ENCODE measurements at regions not wholly inside any gene's neighbourhood (a gene's known extent, or its start where the extent isn't known, plus 50 kb on each side); places are given as distances from the start of the nearest gene placed in this dataset.
"Not testable (repeated sequence)": the region's sequence is repeated elsewhere in the genome, so short reads cannot be mapped to it uniquely, and the experiment has no call there.

DNA sequence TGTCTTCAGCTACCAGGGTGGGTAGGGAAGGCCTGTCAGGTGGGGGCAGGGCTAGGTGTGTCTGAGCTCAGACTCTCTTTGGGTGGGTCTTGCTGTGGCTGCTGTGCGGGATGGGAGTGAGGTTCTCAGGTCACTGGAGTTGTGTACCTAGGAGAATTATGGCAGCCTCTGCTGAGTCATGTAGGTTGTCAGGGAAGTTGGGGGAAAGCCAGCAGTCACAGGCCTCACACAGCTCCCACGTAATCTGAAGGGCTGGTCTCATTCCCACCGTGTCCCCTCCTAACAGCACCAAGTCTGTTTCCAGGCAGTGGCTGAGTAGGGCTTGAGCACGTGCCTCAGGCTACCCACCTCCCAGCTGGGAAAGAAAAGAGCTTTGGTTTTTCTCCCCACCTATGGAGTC is 67.0 kb downstream of the CHCHD4 start:
- Histone ChIP-seq H3K4me3 (ENCODE audit: insufficient read length, low read depth) (no peak overlapping the region), H3K4me1 (ENCODE audit: insufficient read depth, insufficient read length) (no peaks in the 10 kb centered on the region), H3K9ac (ENCODE audit: insufficient read length, low read depth) (no peak overlapping the region), H3K9me3 (ENCODE audit: insufficient read depth, low read length) (no peaks in the 10 kb centered on the region), H3K27me3 (ENCODE audit: insufficient read depth, insufficient read length) (no peaks in the 10 kb centered on the region), H3K36me3 (ENCODE audit: insufficient read depth, insufficient read length, low read length) (no peaks in the 10 kb centered on the region)
- TF ChIP-seq YY1 (IDR thresholded peaks at IDR 0.05; ENCODE audit: insufficient read depth, insufficient read length) (no peak), ZNF274 (IDR thresholded peaks at IDR 0.05; ENCODE audit: low read depth, low read length) (no peak), SUZ12 (IDR thresholded peaks at IDR 0.05; ENCODE audit: extremely low read depth, insufficient read depth, insufficient read length) (no peak)
- no peak for DNase-seq (ENCODE audit: low read depth, low spot score)

GRCh38 chr3:14047841-14048240 is 76.8 kb downstream of the CHCHD4 start:
- Histone ChIP-seq H3K9ac (ENCODE audit: insufficient read length, low read depth) (no peak overlapping the region), H3K4me3 (ENCODE audit: insufficient read length, low read depth) (no peak overlapping the region), H3K9me3 (ENCODE audit: insufficient read depth, low read length) (no peaks in the 10 kb centered on the region), H3K27me3 (ENCODE audit: insufficient read depth, insufficient read length) (no peaks in the 10 kb centered on the region), H3K4me1 (ENCODE audit: insufficient read depth, insufficient read length) (no peaks in the 10 kb centered on the region), H3K36me3 (ENCODE audit: insufficient read depth, insufficient read length, low read length) (no peaks in the 10 kb centered on the region)
- no peak for TF ChIP-seq SUZ12 (IDR thresholded peaks at IDR 0.05; ENCODE audit: extremely low read depth, insufficient read depth, insufficient read length)
- TF ChIP-seq ZNF274 (IDR thresholded peaks at IDR 0.05; ENCODE audit: low read depth, low read length): no peak
- no peak for TF ChIP-seq YY1 (IDR thresholded peaks at IDR 0.05; ENCODE audit: insufficient read depth, insufficient read length)
- no peak for DNase-seq (ENCODE audit: low read depth, low spot score)

DNA sequence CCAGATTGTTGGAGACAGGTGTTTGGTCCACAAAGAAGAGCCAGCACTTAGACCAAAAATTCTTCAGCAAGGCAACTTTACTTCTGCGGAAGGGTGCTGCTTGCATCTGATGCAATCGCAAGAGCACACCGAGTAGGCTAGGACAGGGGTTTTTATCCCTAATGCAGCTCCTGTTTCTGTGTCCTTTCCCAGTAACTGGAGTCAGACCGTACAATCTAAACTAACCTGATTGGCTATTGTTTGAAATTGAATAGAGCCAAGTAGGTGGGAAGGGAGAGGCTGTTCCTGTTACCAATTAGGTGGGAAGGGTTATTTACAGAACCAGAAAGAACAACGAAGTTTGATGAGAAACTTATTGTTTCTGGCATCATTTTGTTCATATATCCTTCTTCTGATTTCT is 77.6 kb downstream of the CHCHD4 start:
- Histone ChIP-seq H3K9me3 (ENCODE audit: insufficient read depth, low read length) (no peaks in the 10 kb centered on the region), H3K27me3 (ENCODE audit: insufficient read depth, insufficient read length) (no peaks in the 10 kb centered on the region), H3K4me3 (ENCODE audit: insufficient read length, low read depth) (no peak overlapping the region), H3K36me3 (ENCODE audit: insufficient read depth, insufficient read length, low read length) (no peaks in the 10 kb centered on the region), H3K9ac (ENCODE audit: insufficient read length, low read depth) (no peak overlapping the region), H3K4me1 (ENCODE audit: insufficient read depth, insufficient read length) (no peaks in the 10 kb centered on the region)
- no peak for TF ChIP-seq ZNF274 (IDR thresholded peaks at IDR 0.05; ENCODE audit: low read depth, low read length)
- TF ChIP-seq SUZ12 (IDR thresholded peaks at IDR 0.05; ENCODE audit: extremely low read depth, insufficient read depth, insufficient read length): no peak
- no peak for DNase-seq (ENCODE audit: low read depth, low spot score)

- Histone ChIP-seq H3K4me1 (ENCODE audit: insufficient read depth, insufficient read length) (no peaks in the 10 kb centered on the region), H3K9ac (ENCODE audit: insufficient read length, low read depth) (no peak overlapping the region), H3K9me3 (ENCODE audit: insufficient read depth, low read length) (peaks cover 6% of the 10 kb centered on the region; the same call in 1 of the 2 replicates), H3K4me3 (ENCODE audit: insufficient read length, low read depth) (no peak overlapping the region), H3K27me3 (ENCODE audit: insufficient read depth, insufficient read length) (no peaks in the 10 kb centered on the region), H3K36me3 (ENCODE audit: insufficient read depth, insufficient read length, low read length) (no peaks in the 10 kb centered on the region)
- no peak for DNase-seq (ENCODE audit: low read depth, low spot score)
- TF ChIP-seq SUZ12 (IDR thresholded peaks at IDR 0.05; ENCODE audit: extremely low read depth, insufficient read depth, insufficient read length) (no peak), YY1 (IDR thresholded peaks at IDR 0.05; ENCODE audit: insufficient read depth, insufficient read length) (no peak), ZNF274 (IDR thresholded peaks at IDR 0.05; ENCODE audit: low read depth, low read length) (no peak)
Measured at GRCh38 chr3:14042680-14043079, 82.0 kb downstream of the CHCHD4 start.

DNA sequence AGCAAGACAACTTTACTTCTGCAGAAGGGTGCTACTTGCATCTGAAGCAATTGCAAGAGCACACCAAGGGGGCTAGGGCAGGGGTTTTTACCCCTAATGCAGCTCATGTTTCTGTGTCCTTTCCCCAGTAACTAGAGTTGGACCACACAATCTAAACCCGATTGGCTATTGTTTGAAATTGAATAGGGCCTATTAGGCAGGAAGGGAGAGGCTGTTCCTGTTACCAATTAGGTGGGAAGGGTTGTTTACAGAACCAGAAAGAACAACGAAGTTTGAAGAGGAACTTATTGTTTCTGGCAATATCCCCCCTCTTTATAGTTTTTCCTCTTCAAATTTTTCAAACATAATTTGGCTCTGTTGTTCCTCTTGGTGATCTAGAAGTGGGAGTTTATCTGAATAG is 85.5 kb downstream of the CHCHD4 start:
- Histone ChIP-seq H3K27me3 (ENCODE audit: insufficient read depth, insufficient read length) (no peaks in the 10 kb centered on the region), H3K9ac (ENCODE audit: insufficient read length, low read depth) (no peak overlapping the region), H3K36me3 (ENCODE audit: insufficient read depth, insufficient read length, low read length) (no peaks in the 10 kb centered on the region), H3K4me1 (ENCODE audit: insufficient read depth, insufficient read length) (no peaks in the 10 kb centered on the region), H3K4me3 (ENCODE audit: insufficient read length, low read depth) (no peak overlapping the region), H3K9me3 (ENCODE audit: insufficient read depth, low read length) (peaks cover 25% of the 10 kb centered on the region)
- no peak for DNase-seq (ENCODE audit: low read depth, low spot score)
- TF ChIP-seq ZNF274 (IDR thresholded peaks at IDR 0.05; ENCODE audit: low read depth, low read length) (no peak), YY1 (IDR thresholded peaks at IDR 0.05; ENCODE audit: insufficient read depth, insufficient read length) (no peak), SUZ12 (IDR thresholded peaks at IDR 0.05; ENCODE audit: extremely low read depth, insufficient read depth, insufficient read length) (no peak)

- Histone ChIP-seq H3K4me1 (ENCODE audit: insufficient read depth, insufficient read length) (no peaks in the 10 kb centered on the region), H3K9me3 (ENCODE audit: insufficient read depth, low read length) (peaks cover 25% of the 10 kb centered on the region), H3K9ac (ENCODE audit: insufficient read length, low read depth) (no peak overlapping the region), H3K4me3 (ENCODE audit: insufficient read length, low read depth) (no peak overlapping the region), H3K36me3 (ENCODE audit: insufficient read depth, insufficient read length, low read length) (no peaks in the 10 kb centered on the region), H3K27me3 (ENCODE audit: insufficient read depth, insufficient read length) (no peaks in the 10 kb centered on the region)
- no peak for TF ChIP-seq YY1 (IDR thresholded peaks at IDR 0.05; ENCODE audit: insufficient read depth, insufficient read length)
- DNase-seq (ENCODE audit: low read depth, low spot score): no peak
Measured at GRCh38 chr3:14037211-14037610, 87.5 kb downstream of the CHCHD4 start.

- Histone ChIP-seq H3K27me3 (ENCODE audit: insufficient read depth, insufficient read length) (no peaks in the 10 kb centered on the region), H3K9me3 (ENCODE audit: insufficient read depth, low read length) (peaks cover 31% of the 10 kb centered on the region), H3K36me3 (ENCODE audit: insufficient read depth, insufficient read length, low read length) (no peaks in the 10 kb centered on the region), H3K4me3 (ENCODE audit: insufficient read length, low read depth) (no peak overlapping the region), H3K9ac (ENCODE audit: insufficient read length, low read depth) (no peak overlapping the region), H3K4me1 (ENCODE audit: insufficient read depth, insufficient read length) (no peaks in the 10 kb centered on the region)
- DNase-seq (ENCODE audit: low read depth, low spot score): no peak
- TF ChIP-seq YY1 (IDR thresholded peaks at IDR 0.05; ENCODE audit: insufficient read depth, insufficient read length) (no peak), SUZ12 (IDR thresholded peaks at IDR 0.05; ENCODE audit: extremely low read depth, insufficient read depth, insufficient read length) (no peak), ZNF274 (IDR thresholded peaks at IDR 0.05; ENCODE audit: low read depth, low read length) (no peak)
Measured at GRCh38 chr3:14033023-14033422, 91.6 kb downstream of the CHCHD4 start.

DNA sequence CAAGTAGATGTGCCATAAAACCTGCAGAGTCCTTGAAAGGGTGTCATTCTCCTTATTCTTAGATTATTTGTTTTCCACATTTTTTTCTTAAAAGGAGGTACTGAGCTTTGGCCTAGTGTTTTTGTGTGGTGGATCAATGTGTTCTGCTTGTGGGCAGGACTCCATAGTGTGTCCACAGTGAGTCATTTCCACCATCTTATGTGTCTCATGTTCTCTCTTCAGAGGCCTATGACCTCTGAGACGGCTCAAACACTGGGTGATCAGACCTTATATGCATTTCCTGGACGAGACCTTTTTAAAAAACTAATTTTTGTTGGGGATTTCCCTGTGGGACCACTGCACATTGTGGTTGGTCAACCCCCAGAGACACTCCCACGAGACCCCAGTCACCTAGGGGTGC is 93.4 kb downstream of the CHCHD4 start:
- no peak for DNase-seq (ENCODE audit: low read depth, low spot score)
- H3K4me3 ChIP-seq (ENCODE audit: insufficient read length, low read depth): no peak overlapping the region
- TF ChIP-seq ZNF274 (IDR thresholded peaks at IDR 0.05; ENCODE audit: low read depth, low read length) (no peak), SUZ12 (IDR thresholded peaks at IDR 0.05; ENCODE audit: extremely low read depth, insufficient read depth, insufficient read length) (no peak), YY1 (IDR thresholded peaks at IDR 0.05; ENCODE audit: insufficient read depth, insufficient read length) (no peak)
- H3K9ac ChIP-seq (ENCODE audit: insufficient read length, low read depth): no peak overlapping the region
- H3K4me1 ChIP-seq (ENCODE audit: insufficient read depth, insufficient read length): no peaks in the 10 kb centered on the region
- no peaks in the 10 kb centered on the region for H3K27me3 ChIP-seq (ENCODE audit: insufficient read depth, insufficient read length)
- peaks cover 31% of the 10 kb centered on the region for H3K9me3 ChIP-seq (ENCODE audit: insufficient read depth, low read length)
- no peaks in the 10 kb centered on the region for H3K36me3 ChIP-seq (ENCODE audit: insufficient read depth, insufficient read length, low read length)

GRCh38 chr3:14029390-14029995 is 95.2 kb downstream of the CHCHD4 start:
- H3K9ac ChIP-seq (ENCODE audit: insufficient read length, low read depth); H3K36me3 ChIP-seq (ENCODE audit: insufficient read depth, insufficient read length, low read length); DNase-seq (ENCODE audit: low read depth, low spot score); H3K27me3 ChIP-seq (ENCODE audit: insufficient read depth, insufficient read length); H3K4me1 ChIP-seq (ENCODE audit: insufficient read depth, insufficient read length); H3K4me3 ChIP-seq (ENCODE audit: insufficient read length, low read depth): not testable (repeated sequence)
- peaks cover 42% of the 10 kb centered on the region for H3K9me3 ChIP-seq (ENCODE audit: insufficient read depth, low read length)

DNA sequence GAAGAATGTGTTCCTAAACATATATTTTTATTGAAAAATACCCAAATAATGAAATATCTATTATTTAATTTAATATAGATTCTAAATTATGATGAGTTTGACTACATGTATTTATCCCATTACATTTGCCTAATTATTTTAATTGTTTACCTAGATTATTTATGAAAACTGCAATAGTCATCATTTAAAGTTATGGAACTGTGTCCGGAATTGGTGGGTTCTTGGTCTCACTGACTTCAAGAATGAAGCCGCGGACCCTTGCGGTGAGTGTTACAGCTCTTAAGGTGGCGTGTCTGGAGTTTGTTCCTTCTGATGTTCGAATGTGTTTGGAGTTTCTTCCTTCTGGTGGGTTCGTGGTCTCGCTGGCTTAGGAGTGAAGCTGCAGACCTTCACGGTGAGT is 96.5 kb downstream of the CHCHD4 start:
- H3K9ac ChIP-seq (ENCODE audit: insufficient read length, low read depth); H3K4me3 ChIP-seq (ENCODE audit: insufficient read length, low read depth); DNase-seq (ENCODE audit: low read depth, low spot score); H3K4me1 ChIP-seq (ENCODE audit: insufficient read depth, insufficient read length); H3K27me3 ChIP-seq (ENCODE audit: insufficient read depth, insufficient read length); H3K36me3 ChIP-seq (ENCODE audit: insufficient read depth, insufficient read length, low read length): not testable (repeated sequence)
- H3K9me3 ChIP-seq (ENCODE audit: insufficient read depth, low read length): peaks cover 43% of the 10 kb centered on the region
